HCEC 1CT (cell line): ENCODE measurements at regions not wholly inside any gene's neighbourhood (a gene's known extent, or its start where the extent isn't known, plus 50 kb on each side); places are given as distances from the start of the nearest gene placed in this dataset.

ENCODE experiments used
- DNase-seq: peaks from one replicate; pipeline ENCODE4 v3.0.0-alpha.2; 2017

GRCh38 chr19:16000024-16000663 is 51.3 kb downstream of the OR10H4 start:
- DNase-seq = no peak

DNA sequence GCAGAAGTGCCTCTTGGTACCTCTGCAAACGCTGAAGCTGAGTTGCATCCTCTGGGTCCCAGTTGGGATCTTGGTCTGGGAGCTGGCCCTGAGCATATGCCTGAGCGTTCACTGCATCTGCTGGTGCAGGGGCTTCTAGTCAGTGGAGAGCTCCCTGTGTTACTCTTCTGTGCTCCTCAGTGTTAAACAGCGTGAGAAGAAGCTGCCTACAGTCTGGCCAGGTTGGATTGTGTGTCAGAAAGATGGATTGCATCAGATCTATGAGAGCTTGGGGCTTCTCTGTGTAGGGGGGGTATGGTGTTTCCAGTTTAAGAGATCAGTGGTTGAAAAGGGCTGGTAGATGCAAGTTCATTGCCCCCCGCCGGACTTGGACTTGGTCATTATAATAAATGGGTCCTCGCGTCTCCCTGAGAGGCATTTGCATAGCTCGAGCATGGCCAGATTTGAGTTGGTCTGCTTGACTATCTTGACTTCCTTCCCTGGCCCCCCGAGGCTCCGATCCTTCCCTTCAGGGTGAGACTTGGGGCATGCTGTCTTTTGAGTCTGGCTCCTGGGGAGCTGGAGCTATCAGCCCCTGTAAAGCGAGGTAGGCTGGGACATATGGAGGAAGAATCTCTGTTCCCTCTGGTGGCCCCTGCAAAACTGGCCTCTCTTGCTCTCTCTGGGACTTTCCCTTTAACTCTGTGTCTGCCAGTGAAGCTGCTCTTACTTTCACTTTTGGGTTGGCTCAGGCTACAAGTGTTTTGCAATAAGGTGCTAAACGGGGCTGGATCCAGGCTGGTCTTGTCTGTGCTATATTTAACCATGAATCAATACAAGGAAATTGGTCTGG is 52.9 kb downstream of the OR10H4 start:
- peak; percentile 36 for DNase-seq

DNA sequence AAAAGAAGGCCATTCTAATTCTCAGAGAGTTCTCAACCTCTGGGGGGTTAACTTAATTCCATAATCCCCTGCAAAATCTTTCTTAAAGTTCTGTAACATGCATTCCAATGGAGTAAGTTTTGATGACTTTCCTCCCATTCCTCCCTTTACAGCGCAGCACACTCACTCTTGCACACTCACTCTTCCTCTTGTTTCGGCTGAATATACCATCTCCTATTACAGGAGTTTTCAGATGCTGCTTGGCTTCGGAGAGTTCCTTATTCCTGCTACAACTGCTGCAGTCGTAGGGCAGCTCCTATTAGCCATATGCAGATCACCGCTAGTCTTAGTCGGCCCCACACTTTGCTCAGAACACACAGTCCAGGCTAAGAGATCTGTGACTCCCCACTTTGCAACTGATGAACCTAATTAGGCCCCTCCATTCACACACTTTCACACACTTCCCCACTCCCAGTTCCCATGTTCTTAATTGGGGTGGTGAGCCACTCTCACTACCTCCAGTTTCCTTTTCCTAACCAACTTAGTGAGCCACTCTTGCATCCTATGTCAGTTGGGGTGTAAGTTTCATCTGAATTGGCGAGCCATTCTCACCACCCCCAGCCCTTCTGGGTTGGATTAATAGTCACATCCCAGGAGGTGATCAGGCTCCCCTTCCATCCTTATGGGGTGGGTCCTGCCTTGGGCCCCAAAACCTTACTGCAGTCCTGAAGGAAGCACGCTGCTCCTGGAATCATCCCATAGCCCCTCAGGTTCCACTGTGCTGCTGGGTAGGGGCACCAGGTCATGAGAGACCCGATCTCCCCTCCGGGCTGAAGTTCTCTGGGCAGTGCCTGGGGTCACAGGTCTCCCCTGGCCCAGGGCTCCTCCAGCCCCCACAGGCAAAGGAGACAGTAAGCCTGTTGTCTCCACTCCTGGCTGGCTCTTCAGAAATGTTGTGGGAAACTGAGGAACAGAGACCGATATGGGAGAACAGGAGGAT is 53.9 kb downstream of the OR10H4 start:
- DNase-seq = no peak

DNA sequence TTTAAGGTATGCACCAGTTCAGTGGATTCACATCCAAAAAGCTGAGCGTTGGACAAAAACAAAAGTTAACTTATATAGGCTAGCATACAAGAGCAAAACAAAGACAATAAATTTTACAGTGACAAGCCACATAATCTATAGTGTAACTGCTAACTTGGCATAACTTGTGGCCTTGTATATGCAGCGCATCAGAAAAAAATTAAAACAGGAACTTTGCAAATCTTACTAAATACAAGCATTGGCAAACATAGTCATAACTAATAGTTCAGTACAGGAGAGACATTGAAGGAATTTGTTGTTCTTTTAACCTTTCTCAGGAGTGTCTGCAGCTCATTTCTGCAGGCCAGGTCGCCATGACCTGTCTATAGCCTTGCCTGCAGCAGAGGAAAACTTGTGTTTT is 54.6 kb downstream of the OR10H4 start:
- no peak for DNase-seq

DNA sequence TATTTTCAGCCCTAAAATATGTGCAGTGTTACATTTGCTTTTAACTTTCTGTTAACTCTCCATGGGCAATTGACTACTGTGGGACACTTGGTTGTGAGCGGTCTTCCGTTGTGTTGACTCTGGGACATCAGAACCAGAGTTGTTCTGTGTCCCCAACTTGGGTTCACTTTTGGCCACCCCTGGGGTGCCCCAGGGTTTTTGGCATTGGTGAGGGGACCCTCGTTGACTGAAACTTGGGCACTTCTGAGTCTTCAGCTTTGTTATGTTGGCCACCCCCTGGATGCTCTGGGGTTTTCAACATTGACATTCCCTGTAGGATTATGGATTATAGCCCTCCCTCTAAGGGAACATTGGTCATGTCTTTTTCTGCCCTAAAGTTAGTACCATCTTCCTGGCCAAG is 57.1 kb downstream of the OR10H4 start:
- DNase-seq = no peak

GRCh38 chr19:16012552-16012951 is 63.7 kb upstream of the TPM4 start:
- DNase-seq = no peak

DNA sequence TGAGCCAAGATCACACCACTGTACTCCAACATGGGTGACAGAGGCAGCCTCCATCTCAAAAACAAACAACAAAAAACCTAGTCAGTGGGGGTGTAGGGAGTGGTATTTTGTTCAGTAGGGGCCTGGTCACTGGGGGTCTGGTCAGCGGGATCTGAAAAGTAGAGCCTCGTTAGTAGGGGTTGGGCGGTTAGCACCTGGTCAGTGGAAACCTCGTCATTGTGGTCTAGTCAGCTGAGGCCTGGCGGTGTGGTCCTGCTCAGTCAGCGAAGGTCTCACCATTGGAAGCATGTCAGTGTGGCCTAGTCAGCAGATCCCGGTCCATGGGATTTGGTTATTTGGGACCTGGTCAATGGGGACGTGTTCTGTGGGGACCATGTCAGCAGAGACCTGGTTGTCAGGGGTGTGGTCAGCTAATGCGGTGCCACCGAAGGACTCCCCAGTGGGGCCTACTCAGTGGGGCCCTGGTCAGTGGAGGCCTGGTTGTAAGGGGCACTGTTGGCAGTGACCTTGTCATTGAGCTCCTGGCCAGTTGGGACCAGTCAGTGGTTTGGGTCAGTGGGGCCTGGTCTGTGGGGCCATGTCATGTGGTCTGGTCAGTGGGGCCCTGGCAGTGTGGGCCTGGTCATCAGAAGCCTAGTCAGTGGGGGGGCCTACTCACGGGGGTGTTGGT is 63.0 kb upstream of the TPM4 start:
- no peak for DNase-seq

DNA sequence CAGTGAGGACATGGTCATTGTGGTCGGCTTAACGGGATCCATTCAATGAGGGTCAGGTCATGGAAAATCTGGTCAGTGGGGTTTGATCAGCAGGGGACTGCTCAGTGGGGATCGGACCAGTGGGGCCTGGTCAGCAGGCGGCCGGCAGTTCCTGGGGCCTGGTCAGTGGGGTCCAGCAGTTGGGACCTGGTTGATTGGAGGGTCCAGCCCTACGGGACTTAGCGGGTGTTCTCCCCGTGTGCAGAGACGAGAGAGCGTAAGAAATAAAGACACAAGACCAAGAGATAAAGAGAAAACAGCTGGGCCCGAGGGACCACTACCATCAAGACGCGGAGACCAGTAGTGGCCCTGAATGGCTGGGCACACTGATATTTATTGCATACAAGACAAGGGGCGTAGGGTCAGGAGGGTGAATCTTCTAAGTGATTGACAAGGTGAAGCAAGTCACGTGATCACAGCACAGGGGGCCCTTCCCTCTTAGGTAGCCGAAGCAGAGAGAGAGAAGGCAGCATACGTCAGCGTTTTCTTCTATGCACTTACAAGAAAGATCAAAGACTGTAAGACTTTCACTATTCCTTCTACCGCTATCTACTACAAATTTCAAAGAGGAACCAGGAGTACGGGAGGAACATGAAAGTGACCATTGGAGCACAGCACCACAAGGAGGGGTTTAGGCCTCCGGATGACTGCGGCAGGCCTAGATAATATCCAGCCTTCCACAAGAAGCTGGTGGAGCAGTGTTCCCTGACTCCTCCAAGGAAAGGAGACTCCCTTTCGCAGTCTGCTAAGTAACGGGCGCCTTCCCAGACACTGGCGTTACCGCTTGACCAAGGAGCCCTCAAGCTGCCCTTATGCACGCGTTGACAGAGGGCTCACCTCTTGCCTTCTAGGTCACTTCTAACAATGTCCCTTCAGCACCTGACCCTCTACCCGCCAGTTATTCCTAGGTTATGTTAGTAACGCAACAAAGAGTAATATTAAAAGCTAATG is 62.1 kb upstream of the TPM4 start:
- no peak for DNase-seq

DNA sequence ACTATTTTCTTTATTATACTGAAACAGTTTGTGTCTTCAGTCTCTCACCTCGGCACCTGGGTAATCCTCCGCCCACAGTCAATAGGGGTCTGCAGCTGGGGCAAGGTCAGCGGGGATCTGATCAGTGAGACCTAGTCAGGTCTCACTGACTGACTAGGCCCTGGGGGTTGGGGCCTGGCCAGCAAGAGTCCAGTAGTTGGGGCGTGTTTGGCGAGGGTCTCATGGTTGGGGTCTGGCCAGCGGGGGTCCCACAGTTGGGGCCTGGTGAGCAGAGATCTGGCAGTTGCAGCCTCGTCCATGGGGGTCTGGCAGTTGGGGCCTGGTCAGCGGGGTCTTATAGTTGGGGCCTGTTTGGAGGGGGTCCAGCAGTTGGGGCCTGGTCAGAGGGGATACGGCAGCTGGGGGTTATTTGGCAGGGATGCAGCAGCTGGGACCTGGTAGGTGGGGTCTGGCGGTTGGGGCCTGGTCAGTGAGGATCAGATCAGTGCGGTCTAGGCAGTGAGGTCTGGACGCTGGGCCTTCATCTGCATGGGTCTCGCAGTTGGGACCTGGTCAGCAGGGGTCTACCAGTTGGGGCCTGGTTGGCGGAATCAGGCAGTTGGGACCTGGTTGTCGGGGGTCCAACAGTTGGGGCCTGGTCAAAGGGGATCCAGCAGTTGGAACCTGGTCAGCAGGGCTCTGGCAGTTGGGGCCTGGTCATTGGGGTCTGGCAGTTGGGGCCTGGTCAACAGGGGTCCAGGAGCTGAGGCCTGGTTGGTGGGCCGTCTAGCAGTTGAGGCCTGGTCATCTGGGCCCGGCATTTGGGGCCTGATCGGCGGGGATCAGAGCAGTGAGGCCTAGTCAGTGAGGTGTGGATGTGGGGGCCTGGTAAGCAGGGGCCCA is 61.1 kb upstream of the TPM4 start:
- DNase-seq = no peak

GRCh38 chr19:16015805-16016173 is 60.5 kb upstream of the TPM4 start:
- no peak for DNase-seq

GRCh38 chr19:16016226-16017137 is 59.8 kb upstream of the TPM4 start:
- no peak for DNase-seq

- DNase-seq = no peak
These were observed 59.2 kb upstream of the TPM4 start for GRCh38 chr19:16017138-16017490.

- no peak for DNase-seq
These were observed 58.1 kb upstream of the TPM4 start for GRCh38 chr19:16018106-16018755.

- no peak for DNase-seq
These were observed 57.3 kb upstream of the TPM4 start for GRCh38 chr19:16018801-16019551.

- DNase-seq = no peak
These were observed 56.4 kb upstream of the TPM4 start for GRCh38 chr19:16019691-16020448.

GRCh38 chr19:16021796-16022195 is 54.5 kb upstream of the TPM4 start:
- no peak for DNase-seq

GRCh38 chr19:16022251-16022650 is 54.0 kb upstream of the TPM4 start:
- DNase-seq = no peak
